ENCODE measurements at regions not wholly inside any gene's neighbourhood (a gene's known extent, or its start where the extent isn't known, plus 50 kb on each side); places are given as distances from the start of the nearest gene placed in this dataset.

GRCh38 chr12:116381744-116382685 lies 104.5 kb upstream of the MED13L start:
- no peak for DNase-seq (ENCODE audit: low read depth in 3 of 3)

GRCh38 chr12:116382686-116383530 lies 105.4 kb upstream of the MED13L start:
- no peak for DNase-seq (ENCODE audit: low read depth in 3 of 3)

- no peak for DNase-seq (ENCODE audit: low read depth in 3 of 3)
Observed at GRCh38 chr12:116384175-116384574, 106.7 kb upstream of the MED13L start.

GRCh38 chr12:116384691-116385485 lies 107.4 kb upstream of the MED13L start:
- no peak for DNase-seq (ENCODE audit: low read depth in 3 of 3)

- DNase-seq (ENCODE audit: low read depth in 3 of 3) = no peak
Observed at GRCh38 chr12:116385486-116386217, 108.2 kb upstream of the MED13L start.

- DNase-seq (ENCODE audit: low read depth in 3 of 3) = no peak
Observed at GRCh38 chr12:116389326-116389725, 111.8 kb upstream of the MED13L start.

GRCh38 chr12:116389990-116390389 lies 112.5 kb upstream of the MED13L start:
- DNase-seq (ENCODE audit: low read depth in 3 of 3) = no peak

GRCh38 chr12:116390401-116391335 lies 113.2 kb upstream of the MED13L start:
- DNase-seq (ENCODE audit: low read depth in 3 of 3) = no peak

- DNase-seq (ENCODE audit: low read depth in 3 of 3) = no peak
Observed at GRCh38 chr12:116391501-116391900, 114.0 kb upstream of the MED13L start.

- no peak for DNase-seq (ENCODE audit: low read depth in 3 of 3)
Observed at GRCh38 chr12:116392061-116392460, 114.6 kb upstream of the MED13L start.

GRCh38 chr12:116393255-116393654 lies 115.8 kb upstream of the MED13L start:
- no peak for DNase-seq (ENCODE audit: low read depth in 3 of 3)

GRCh38 chr12:116393859-116394650 lies 116.6 kb upstream of the MED13L start:
- no peak for DNase-seq (ENCODE audit: low read depth in 3 of 3)

GRCh38 chr12:116395396-116395795 lies 117.9 kb upstream of the MED13L start:
- no peak for DNase-seq (ENCODE audit: low read depth in 3 of 3)

- DNase-seq (ENCODE audit: low read depth in 3 of 3) = no peak
Observed at GRCh38 chr12:116397148-116397547, 119.7 kb upstream of the MED13L start.

GRCh38 chr12:116398193-116398592 lies 120.7 kb upstream of the MED13L start:
- DNase-seq (ENCODE audit: low read depth in 3 of 3) = no peak

GRCh38 chr12:116399055-116399454 lies 121.6 kb upstream of the MED13L start:
- no peak for DNase-seq (ENCODE audit: low read depth in 3 of 3)

GRCh38 chr12:116400636-116401372 lies 123.3 kb upstream of the MED13L start:
- no peak for DNase-seq (ENCODE audit: low read depth in 3 of 3)

GRCh38 chr12:116401565-116401964 lies 124.1 kb upstream of the MED13L start:
- no peak for DNase-seq (ENCODE audit: low read depth in 3 of 3)
